Esophagus mucosa (tissue), 1 donor: ENCODE measurements at regions not wholly inside any gene's neighbourhood (a gene's known extent, or its start where the extent isn't known, plus 50 kb on each side); places are given as distances from the start of the nearest gene placed in this dataset.

Experiments
- ATAC-seq: fragments of 200-7000 bp; cut with Tn5 transposase; one replicate; pipeline ENCODE4 v1.9.1; 2020
- donor health status: DM: yes; HTN: yes; CAD: no.

DNA sequence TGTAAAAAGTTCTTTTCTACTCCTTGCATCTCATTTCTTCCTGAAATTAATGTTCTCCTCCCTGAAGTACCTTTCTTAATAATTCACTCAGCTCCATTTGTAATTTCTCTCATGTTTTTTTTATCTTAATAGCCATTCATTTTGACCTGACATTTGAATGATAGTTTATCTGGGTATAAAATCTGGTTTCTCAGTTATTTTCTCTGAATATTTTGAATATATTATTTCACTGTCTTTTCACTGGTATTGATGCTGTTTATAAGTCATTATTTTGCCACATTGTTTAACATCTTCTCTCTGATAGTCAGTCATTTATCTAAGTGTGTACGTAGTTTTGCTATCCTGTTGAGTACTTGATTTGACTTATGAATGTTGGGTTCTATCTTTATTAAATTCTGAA is 68.8 kb upstream of the ARHGAP18 start:
- no peak for ATAC-seq

DNA sequence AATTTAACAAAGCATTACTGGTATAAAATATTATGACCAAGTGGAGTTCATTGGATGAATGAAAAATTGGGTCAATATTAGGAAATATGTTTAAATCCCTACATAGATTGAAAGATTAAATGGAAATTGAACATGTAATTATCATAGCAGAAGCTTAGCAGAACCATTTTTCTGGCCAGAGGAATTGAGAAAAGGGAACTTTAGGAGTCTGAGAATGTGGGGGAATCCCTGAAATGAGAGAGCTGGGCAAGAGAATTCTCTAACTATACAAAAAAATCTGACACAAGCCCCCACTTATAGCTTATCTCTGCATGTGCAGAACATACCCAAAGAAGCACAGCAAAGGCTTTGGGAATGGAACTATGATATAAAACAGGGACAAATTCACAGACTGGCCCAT is 67.4 kb upstream of the ARHGAP18 start:
- ATAC-seq: no peak

DNA sequence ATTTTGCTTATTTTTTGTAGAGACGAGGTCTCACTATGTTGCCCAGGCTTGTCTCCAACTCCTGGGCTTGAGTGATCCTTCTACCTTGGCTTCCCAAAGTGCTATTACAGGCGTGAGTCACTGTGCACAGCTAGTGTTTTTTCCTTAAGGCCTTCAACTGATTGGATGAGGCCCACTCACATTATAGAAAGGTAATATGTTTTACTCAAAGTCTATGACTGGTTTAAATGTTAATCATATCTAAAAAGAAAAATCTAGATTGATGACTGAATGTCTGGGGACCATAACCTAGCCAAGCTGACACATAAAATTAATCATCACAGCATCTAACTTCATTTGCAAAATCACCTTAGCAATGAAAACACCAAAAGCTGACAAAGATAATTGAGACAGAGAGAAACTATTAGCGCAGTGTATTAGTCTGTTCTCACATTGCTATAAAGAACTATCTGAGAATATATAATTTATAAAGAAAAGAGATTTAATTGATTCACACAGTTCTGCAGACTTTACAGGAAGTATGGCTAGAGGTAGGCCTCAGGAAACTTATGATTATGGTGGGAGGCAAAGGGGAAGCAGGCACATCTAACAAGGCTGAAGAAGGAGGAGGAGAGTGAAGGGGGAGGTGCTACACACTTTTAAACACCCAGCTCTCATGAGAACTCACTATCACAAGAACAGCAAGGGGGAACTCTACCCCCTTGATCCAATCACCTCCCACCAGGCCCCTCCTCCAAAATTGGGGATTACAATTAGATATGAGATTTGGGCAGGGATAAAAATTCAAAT is 66.8 kb upstream of the ARHGAP18 start:
- no peak for ATAC-seq

DNA sequence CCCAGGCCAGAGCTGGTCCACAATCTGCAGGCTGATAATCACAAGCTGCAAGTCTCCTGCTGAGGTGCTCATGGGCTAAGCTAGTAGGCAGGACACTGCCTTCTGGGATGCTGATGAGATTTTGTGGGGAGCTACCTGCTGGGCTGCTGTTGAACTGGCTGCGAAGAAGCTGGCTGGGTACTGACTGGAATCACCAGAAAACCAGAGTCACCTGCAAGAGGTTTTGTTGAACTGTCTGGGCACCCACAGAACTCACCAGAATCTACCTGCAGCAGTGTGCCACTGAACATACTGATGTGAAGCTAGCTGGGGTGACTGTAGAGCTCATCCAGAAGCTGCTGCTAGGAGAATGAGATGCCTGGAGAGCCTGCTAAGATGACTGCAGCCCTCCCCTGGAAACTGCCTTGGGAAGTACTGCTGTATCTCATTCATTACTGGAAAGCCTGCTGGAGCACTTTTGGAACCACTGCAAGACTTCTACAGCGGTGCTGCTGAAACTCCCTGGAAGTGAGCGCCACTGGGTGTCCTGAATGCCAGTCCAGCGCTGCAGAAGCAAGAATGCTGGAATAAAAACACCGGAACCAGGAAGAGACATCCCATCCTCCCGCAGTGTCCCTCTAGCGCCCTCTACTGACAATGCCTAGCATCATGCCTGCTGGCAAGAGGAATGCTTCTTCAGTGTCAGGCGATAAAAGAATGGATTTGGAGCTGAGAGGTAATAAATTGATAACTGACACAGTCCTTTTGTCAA is 64.9 kb upstream of the ARHGAP18 start:
- peak; percentile 75 for ATAC-seq

DNA sequence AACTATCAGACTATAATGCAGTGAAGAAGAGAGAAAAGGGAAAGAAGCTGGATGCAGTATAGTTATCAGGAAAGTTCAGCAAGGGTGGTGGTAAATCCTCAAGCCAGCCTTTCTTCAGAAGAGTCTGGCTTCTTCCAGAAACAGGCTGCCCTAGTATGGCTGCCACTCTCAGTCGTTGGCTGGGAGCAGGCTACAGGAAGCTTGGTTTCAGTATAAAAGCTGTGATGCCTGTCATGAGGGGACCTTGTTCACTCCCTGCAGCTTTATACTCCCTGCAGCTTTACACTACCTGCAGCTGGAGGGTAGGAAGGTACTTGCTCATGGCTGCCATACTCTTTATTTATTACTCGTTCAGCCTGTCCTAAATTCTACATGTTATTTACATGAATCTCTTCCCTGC is 63.3 kb upstream of the ARHGAP18 start:
- ATAC-seq: no peak

DNA sequence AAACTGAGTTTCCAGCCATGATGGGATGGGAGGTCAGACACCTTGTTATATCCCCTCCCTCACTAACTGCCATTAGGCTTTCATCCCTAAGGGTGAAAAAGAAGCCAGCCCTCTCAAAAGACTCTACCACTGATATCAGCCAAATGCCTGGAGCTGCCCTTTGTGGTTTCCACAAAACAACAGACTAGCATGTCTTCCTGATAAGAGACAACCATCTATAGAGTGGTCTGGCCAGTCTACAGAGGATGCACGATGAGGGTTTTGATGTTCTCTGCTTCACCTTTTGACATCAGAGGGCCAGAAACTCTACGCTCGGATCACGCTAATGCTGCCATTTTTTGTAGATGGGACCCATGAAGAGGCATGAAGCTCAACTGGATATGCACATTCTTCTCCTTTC is 61.7 kb upstream of the ARHGAP18 start:
- ATAC-seq: no peak

DNA sequence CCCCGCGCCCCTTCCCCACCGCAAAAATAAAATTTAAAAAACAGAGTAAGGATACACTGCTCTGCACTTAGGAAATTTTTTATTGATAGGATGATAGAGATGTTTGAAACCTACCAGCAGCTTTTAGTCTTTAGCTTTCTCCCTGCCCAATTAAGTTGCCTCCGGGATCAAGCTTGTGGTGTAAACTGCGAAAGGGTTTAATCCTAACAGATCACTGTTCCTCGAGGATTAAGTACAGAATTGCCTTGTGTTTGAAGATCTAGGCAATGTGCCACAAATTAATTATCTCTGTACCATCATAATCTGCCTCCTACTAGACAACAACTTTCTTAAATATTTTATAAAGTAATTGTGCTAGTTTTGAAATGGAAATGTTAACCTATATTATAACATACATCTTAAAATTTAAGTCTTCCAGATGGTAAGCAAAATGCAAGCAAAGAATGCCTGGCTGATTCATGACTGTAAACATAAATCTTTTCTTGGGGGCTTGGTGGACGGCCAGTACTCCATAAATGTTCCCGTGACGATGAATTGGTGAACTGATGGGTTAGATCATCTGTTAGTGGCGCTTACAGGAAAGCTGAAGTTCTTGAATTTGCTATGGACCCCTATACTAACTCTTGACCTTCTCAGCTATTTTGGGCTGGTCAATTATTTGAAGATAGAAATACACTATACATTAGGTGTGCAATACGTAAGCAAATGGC is 58.0 kb upstream of the ARHGAP18 start:
- ATAC-seq: no peak

DNA sequence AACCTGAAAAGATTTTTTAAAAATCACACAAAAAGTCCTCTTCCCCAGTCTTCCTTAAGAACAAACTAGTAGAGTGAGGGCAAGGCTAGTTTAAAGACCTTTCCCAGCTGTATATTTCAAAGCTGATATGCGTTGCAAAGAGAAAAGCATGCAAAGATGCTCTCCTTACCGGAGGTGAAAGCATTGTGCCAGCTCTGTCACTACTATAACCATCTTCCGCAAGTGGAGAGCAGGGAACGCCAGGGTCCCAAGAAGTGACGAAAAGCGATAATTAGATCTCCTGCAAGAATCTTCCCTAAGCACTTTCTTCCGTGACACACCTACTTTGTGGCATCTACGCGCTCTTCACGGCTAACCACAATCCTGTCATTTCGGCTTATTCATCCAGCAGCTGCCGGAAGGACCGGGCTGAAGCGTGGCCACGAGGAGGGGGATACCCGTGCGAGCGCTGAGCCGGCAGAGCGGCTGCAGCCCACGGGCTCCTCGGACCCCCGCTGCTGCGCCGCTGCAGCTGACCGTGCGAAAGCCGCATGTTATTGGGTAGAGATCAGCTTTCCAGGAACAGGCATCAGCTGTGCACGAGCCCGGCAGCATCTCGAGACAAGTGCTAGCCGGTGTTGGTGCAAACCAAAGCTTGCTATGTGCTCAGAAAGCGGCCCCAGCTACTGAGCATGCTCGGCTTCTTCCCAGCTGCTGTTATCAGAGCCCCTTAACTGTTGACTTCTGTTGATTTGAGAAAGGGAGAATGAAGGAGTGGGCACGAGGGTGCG is 57.2 kb upstream of the ARHGAP18 start:
- peak; percentile 52 for ATAC-seq

DNA sequence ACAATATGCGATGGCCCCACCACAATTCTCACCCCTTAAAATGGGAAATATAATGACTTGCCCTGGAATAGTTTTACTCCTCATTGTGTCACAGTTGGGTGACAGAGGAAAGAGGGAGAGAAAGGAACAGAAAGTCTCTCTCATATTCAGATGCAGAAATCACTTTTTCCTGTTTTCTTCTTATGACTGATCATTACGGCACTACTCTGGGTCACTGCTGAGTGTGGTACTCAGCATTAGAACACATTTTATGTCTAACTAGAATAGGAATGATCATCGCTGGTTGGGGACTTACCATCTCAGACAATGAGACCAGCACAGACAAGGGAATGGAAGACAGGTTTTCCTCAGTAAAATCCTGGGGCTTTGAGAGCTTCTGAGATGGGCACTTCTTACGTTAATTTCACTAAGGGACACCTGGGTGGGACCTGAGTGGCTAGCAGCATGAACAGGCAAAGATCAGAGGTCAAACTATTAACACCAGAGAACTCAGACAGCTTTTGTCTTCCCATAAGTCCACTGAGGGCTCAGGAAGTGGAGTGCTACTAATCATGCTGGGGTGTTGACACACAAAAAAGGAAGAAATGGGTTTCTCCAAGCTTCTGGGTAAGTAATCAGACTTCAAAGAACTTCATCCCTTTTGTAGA is 54.9 kb upstream of the ARHGAP18 start:
- ATAC-seq: no peak

DNA sequence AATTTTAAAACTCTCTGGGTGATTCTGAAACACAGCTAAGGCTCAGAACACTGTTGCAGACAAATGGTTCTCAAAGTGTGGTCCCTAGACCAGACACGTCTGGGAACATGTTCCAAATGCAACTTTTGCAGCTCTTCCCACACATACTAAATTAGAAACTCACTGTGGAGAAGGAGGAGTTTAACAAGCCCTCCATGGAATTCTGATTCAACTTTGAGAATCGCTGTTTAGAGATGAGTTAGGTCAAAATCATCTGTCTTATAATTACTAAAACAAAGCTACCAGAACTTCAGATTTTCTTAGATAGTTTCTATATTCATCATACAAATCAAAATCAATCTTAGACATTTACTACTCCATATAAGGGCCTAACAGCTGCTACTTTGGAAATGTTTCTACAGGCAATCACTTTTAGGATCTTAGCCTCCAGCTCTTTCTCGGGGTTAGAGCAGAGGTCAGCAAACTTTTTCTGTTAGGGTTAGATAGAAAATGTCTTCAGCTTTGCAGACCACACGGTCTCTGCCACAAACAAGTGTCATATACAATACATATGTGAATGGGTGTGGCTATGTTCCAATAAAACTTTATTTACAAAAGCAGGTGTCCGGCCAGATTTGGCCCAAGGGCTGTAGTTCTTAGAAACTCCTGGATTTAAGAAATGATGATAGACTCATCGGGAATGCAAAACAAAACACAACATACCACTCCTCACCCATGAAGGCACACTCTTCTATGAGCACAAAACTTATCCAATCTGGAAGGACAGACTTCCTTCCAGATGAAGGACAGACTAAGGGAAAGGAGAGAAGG is 50.0 kb upstream of the ARHGAP18 start:
- ATAC-seq: no peak
